GM19238 (cell line): ENCODE measurements at regions not wholly inside any gene's neighbourhood (a gene's known extent, or its start where the extent isn't known, plus 50 kb on each side); places are given as distances from the start of the nearest gene placed in this dataset.
"Not testable (repeated sequence)": the region's sequence is repeated elsewhere in the genome, so short reads cannot be mapped to it uniquely, and the experiment has no call there.

Experiments
- DNase-seq: peaks from one replicate; pipeline ENCODE4 v3.0.0; 2011; ENCODE audit warnings: low spot score; ENCODE audit not compliant: insufficient read length

GRCh38 chr13:26483546-26483945 is 73.9 kb upstream of the WASF3 start:
- no peak for DNase-seq

DNA sequence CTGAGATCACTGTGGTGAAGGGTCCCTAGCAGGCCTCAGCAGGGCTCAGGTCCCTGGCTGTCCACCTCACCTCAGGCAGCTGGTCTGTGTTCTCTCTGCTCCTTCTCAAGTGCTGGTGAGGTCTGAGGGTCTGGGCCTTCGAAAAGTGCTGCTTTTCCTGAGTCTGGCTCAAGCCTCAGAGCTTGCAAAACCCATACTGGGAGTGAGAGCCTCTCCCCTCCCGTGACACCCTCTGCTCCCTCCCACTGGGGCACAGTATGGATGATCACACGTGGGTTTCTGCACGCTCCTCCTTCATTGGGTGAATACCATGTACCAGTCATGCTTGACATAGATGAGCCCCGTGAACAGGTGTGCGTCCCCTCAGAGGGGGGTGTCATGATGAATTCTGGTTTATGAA is 73.3 kb upstream of the WASF3 start:
- DNase-seq, result no peak

DNA sequence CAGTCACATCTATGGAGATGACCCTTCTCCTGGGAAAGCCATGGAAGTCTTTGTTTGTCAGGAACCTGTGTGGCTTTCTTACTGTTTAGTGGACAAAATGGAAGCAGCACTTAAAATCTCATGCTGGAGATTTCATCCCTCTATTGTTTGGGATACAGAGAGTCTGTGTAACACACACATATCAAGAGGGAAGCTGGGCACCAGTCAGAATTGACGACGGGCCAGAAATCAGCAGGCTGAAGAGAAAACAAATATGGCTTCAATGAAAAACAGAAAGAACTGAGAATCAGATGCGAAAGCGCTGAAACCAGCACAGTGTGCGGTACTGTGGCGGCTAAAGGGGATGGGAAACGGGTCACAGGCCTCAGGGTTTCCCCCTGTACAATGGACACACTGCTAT is 72.2 kb upstream of the WASF3 start:
- DNase-seq, result no peak

DNA sequence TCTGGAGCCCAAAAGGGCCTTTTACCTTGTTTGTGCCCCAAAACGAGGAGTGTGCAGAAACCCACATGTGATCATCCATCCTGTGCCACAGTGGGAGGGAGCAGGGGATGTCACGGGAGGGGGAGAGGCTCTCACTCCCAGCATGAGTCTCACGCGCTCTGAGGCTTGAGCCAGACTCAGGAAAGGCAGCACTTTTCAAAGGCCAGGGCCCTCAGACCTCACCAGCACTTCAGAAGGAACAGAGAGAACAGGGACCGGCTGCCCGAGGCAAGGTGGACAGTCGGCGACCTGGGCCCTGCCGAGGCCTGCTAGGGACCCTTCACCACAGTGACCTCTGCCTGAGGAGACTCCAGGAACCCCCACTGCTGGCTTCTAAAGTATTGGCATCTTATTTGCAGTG is 71.7 kb upstream of the WASF3 start:
- DNase-seq, result no peak

DNA sequence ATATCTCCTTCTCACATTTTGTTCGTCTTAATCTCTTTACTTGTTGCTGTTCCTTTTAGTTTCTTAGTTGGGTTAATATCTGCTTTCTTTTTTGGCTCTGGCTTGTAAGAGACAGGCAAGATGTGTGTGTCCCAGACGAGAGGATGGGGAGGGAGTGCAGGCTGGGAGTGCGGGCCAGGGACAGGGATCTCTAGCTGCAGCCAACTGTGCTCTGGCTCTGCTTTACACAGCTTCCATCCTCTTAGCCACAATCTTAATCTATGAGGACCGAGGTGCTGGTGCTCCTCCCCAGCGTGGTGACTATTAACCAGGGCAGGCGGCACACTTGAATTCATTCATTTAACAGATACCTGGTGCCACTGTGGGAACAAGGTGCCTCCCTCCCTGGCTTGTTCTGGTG is 70.9 kb upstream of the WASF3 start:
- no peak for DNase-seq

GRCh38 chr13:26487781-26488180 is 69.7 kb upstream of the WASF3 start:
- DNase-seq, result no peak

GRCh38 chr13:26488236-26489003 is 69.1 kb upstream of the WASF3 start:
- no peak for DNase-seq

- not testable (repeated sequence) for DNase-seq
These were observed 65.2 kb upstream of the WASF3 start for GRCh38 chr13:26492301-26492700.

DNA sequence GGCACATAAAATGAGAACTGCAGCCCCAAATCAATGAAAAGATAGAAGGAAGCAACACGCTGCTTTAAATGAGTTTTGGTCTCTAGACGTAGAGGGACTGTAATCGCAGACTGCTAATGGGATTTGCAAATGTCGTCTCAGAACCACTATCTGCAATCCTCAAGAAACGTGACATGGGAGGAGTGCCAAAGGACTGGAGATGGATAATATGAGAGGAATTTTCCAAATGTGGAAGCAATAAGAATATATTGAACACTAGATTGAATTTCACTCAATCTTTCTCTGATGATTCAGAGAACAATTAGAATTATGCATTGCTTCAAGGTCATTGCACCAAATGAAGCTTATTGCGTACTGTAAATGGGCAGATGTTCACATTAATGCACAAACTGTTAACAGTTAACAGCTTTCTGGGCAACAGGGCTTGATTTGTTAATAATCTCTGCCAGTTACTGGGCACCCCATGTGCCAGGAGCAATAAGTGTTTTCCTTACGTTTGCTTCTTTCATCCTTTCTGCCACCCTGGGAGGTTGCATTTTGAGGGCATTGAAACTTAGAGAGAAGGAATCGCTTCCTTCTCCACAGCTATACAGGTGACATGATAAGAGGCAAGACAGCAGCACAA is 62.8 kb upstream of the WASF3 start:
- DNase-seq, result no peak

- DNase-seq, result no peak
These were observed 61.7 kb upstream of the WASF3 start for GRCh38 chr13:26495750-26496149.

DNA sequence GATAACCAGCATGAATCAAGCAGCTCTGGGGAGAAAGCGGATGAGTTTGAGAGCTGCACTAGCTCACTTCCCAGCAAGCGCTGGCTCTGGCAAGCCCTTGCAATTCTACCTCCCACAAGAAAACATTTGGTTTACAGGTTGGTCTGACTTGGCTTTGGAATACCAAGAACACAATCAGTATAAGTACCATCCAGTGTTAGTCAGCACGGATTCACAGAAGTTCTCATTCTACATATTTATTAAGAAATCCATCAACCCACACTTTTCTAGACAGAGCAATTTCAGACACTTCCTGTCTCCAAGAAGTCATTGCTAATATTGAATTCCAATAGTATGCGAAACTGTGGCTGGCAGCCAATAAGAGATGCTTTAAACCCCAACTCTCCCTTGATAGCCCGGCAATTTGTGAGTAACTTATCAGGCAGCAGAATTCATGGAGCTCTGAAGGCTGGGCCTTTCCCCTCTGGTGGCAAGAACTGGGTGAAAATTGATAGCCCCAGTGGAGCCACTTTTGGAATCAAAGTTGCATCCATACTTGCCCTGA is 59.4 kb upstream of the WASF3 start:
- no peak for DNase-seq

- no peak for DNase-seq
These were observed 58.6 kb upstream of the WASF3 start for GRCh38 chr13:26498656-26499601.

DNA sequence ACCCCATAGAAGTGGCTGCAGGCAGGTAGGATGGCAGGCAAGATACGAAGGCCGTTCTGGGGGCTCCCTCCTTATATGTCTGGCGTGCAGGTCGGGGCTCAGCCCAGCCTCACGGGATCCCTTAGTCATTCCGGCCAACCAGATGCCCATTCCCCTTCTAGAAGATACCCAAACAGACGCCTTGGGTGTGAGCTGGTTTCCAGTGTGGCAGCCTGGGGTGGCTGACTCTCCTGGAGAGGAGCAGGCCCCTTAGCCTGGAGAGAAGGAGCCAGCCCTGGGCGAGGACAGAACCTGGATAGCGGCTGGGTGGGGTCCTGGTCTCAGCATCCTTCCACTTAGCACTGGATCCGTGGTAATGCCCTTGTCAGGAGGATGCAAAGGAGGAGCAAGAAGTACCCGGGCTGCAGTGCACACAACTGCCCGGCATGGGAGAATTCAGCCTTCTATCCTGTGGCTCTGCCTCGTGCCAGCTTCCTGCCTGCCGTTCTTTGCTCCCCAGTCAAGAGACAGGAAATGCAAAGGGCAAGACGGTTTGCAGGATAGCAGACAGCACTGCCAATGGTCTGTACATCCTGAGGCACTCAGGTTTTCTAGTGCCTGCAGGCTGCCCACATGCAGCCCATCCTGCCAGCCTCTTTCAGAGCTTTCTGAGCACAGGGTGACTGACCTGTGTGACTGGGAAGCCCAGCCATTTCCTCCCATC is 56.7 kb upstream of the WASF3 start:
- DNase-seq, result no peak

DNA sequence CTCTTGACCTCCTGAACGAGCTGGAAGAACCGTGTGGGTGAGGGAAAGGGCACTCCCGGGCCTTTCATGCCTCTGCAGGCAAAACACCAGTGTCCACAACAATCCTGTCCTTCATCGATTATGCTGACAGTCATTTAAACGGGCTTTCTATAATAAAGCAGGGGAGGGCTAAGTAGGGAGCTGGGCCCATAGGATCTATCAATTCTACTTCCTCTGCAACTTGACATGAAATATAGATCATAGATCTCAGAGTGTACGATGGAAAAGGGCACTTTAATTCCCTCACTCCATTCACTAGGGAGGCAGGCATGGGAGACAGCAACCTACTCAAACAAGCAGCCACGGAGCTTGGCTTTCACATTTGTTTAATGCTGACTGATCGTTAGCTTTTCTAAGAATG is 55.8 kb upstream of the WASF3 start:
- no peak for DNase-seq

- no peak for DNase-seq
These were observed 54.7 kb upstream of the WASF3 start for GRCh38 chr13:26502826-26503225.

DNA sequence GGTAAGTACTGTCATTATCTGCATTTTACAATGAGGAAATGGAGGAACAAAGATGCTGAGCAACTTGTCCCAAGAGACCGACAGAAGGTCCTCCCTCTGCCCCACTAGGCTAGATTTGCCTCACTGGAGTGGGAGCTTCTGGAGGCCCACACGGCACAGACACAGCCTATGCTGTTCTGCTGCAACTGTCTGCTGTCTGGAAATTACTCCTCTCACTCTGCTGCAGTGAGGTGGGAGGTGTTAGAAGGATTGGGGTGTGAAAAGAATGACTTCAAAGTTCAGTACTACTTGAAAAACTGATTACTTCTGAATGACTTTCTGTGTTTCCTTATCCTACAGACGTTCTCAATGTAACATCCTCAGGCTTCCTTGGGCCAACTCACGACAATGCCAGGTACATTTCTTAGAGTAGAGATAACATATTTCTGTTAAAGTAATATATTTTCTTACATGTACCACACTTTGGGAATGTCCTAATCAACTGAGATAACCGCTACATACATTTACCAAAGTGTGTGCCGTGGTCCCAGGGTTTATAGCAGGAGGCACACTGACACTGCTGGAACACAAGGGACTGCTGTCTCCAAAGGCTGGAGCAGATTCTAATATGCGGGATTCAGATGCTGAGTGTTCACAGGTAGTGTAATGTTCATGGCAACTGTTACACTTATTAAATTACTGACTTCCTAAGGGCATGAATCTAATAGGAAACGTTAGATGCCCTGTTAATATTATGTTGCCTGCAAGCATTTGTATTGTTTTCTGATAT is 53.5 kb upstream of the WASF3 start:
- no peak for DNase-seq
